ENCODE measurements at regions not wholly inside any gene's neighbourhood (a gene's known extent, or its start where the extent isn't known, plus 50 kb on each side); places are given as distances from the start of the nearest gene placed in this dataset.

- no peak for DNase-seq (ENCODE audit: low read depth in 2 of 2)
Measured at GRCh38 chr1:164949771-164950471, 390.9 kb downstream of the PBX1 start.

DNA sequence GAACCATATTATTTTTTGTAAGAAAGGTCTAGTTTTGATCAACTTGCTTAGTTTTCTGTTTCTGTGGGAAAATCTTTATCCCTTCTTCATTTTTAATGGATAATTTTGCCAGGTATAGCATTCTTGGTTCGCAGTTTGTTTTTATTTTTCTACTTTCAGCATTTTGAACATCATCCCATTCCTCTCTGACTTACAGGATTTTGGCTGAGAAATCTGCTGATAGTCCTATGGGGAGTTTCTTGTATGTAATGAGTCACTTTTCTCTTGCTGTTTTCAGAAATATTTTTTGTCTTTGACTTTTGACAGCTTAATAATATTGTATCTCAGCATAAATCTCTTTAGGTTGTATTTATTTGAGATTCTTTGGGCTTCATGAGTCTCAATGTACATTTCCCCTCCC is 389.1 kb downstream of the PBX1 start:
- no peak for DNase-seq (ENCODE audit: low read depth in 2 of 2)

DNA sequence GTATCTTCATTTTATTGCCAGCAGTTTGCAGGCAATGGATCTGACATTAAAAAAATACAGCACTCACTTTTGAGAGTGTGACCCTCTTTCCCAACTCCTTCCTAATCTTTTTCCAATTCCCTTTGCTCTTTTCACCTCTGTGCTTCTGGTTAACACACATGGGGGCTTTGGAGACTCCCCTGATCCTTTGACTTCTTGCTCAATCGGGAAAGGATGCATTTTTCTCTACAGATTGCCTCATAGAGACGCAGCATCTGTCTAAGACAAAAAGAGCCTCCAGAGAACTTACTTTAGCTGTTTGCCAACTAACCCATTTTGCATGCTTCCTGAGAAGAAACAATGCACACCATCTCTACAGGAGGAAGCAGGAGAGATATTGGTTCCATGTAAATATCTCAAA is 378.3 kb downstream of the PBX1 start:
- DNase-seq (ENCODE audit: low read depth in 2 of 2), result no peak

- DNase-seq (ENCODE audit: low read depth in 2 of 2), result no peak
Measured at GRCh38 chr1:164932580-164932979, 373.6 kb downstream of the PBX1 start.

DNA sequence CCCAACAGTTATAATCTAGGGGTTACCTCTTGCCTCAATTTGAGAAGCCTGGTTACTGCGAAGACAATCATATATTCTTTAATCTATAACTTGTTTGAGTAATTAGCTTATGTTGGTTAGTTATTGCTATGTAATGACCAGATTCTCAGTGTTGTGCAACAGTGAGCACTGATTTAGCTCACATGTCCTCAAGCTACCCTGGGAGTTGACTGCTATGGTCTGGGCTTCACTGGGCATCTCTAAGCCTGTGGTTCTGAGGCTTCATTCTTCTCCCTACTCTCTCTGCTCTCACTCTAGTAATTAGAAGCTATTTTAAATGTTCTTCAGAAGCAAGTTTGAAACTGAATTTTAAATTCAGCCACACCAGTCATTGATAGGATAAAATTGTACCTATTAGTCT is 371.8 kb downstream of the PBX1 start:
- DNase-seq (ENCODE audit: low read depth in 2 of 2), result no peak

GRCh38 chr1:164930241-164930640 is 371.3 kb downstream of the PBX1 start:
- DNase-seq (ENCODE audit: low read depth in 2 of 2), result no peak

DNA sequence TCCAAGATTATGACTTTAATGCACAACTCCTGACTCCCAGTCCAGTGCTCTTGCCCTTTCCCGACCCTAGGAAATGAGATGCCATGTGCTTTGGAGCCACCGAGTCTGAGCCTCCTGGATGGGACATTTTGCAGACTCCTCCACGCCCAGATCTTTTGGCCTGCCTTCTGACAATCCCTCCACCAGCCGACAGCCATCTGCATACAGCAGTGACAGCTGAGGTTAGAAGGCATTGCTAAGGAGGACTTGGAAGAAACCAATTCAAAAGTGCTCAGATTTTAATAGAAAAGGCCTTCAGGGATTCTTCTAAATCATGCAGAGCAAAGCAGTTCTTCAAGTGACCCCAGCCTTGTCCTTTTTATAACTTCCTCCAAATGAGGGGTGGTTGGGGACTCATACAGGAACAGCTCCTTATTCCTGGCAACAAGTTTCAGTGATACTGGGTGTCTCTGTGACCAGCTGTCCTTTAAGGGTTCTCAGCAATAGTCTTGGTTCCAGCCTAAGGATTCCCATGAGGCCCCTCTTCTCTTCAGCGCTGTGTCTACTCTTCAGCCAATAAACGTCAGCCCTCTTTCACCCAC is 369.3 kb downstream of the PBX1 start:
- DNase-seq (ENCODE audit: low read depth in 2 of 2), result no peak

DNA sequence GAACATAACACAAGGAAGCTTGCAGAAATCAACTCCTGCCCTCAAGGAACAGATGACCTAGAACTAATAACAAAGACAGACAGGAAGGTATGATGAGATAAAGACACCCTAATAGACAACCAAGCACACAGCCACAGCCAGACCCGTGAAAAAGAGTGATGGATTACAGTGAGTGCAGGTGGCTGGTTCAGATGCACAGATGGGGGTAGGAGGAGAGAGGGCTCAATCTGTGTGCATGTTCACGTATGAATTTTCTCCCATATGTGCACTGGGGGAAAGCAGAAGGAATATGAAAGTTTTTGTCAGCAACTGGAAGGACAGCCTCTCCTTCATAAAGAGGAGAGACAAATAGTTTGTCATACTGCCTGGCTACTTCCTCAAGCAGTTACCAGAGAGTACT is 367.1 kb downstream of the PBX1 start:
- DNase-seq (ENCODE audit: low read depth in 2 of 2), result no peak

GRCh38 chr1:164922585-164922984 is 363.6 kb downstream of the PBX1 start:
- no peak for DNase-seq (ENCODE audit: low read depth in 2 of 2)

- no peak for DNase-seq (ENCODE audit: low read depth in 2 of 2)
Measured at GRCh38 chr1:164921493-164921892, 362.5 kb downstream of the PBX1 start.

DNA sequence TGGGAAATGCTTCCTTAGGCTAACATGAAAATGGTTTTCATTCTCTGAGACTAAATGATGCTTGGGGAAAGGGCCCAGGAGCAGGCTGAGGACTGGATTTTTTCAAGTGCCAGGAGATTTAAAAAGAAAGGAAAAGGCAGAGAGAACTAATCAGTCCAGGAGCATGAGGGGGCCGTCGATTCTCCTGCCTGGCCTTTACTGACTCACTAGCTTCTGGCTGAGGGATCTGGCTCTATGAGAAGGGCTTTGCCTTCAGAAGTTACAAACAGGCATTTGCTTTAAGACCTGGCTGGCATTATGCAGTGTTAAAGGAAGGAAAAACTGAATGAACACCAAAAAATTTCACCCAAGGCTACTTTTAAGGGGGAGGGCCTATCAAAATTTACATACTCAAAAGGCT is 359.2 kb downstream of the PBX1 start:
- DNase-seq (ENCODE audit: low read depth in 2 of 2), result no peak

GRCh38 chr1:164914208-164914607 is 355.2 kb downstream of the PBX1 start:
- DNase-seq (ENCODE audit: low read depth in 2 of 2), result no peak

DNA sequence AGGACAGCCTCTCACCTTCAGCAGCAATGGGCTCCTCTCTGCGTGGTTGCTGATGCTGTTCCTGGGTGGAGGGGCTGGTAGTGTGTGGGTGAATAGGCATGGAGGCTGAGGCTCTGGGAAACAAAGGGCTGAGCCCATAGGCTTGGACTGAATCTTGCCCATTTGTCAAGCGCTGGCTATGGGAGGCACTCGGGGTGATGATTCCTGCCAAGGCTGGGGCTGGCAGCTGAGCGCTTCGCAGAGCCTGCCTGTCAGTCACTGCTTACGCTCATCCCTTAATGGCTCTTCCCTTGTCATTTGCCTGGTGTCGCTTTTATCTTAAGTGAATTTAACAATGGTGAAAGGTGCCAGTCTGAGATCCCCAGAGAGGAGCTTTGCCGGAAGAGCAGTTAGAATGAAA is 353.3 kb downstream of the PBX1 start:
- DNase-seq (ENCODE audit: low read depth in 2 of 2), result no peak

GRCh38 chr1:164910671-164911070 is 351.7 kb downstream of the PBX1 start:
- no peak for DNase-seq (ENCODE audit: low read depth in 2 of 2)

DNA sequence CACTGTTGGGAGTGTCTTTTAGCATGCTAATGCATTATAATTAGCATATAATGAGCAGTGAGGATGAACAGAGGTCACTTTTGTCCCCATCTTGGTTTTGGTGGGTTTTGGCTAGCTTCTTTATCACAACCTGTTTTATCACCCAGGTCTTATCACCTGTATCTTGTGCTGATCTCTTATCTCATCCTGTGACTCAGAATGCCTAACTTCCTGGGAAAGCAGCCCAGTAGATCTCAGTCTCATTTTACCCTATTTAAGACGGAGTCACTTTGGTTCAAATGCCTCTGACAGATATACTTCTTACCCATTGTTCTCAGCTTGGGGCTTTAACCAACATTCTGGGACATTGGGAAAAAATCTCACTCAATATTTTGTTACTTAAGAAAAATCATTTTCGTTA is 348.7 kb downstream of the PBX1 start:
- DNase-seq (ENCODE audit: low read depth in 2 of 2), result no peak

- no peak for DNase-seq (ENCODE audit: low read depth in 2 of 2)
Measured at GRCh38 chr1:164905869-164906268, 346.9 kb downstream of the PBX1 start.

- DNase-seq (ENCODE audit: low read depth in 2 of 2), result no peak
Measured at GRCh38 chr1:164902491-164902890, 343.5 kb downstream of the PBX1 start.
